Embryonic facial prominence (tissue), 1 donor: ENCODE measurements at regions not wholly inside any gene's neighbourhood (a gene's known extent, or its start where the extent isn't known, plus 50 kb on each side); places are given as distances from the start of the nearest gene placed in this dataset.

Experiments
- DNase-seq: peaks from one replicate; pipeline ENCODE4 v3.0.0-alpha.2; 2016; ENCODE audit errors: extremely low spot score

DNA sequence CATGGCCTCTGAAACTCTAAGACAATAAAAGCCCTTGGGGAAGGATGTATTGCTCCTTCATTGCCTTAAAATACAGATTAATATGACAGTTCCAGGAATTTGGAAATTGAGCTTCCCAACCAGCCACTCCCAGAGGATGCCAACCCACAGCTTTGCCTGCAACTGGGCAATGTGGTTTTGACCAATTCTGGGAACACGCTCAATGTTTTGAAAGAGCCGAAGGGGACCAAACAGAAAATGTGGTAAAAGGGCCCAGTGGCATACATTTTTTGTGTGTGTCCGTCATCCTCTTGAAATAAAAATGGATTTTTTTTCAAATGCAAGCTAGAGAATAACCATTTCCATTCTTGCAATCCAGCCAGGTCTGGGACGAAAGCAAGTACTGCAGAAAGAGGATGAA, 88.3 kb upstream of the PLEKHG7 start:
- no peak for DNase-seq

DNA sequence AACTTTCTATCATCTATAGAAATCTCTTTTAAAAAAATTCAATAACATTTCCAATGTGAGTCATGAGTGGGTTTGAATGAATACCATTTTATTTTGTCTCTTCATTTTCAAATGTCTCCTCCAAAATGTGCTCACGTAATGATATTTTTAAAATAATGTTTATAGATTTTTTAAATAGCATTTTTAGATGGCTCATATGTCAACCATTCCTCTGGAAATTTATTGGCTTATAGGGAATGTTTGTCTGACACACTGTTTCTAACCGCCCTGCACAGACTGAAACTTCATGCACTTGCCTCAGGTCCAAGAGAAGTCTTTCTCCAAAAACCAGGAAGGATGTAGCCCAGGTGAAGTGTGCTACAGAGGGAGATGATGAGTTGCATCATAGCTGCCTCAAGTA, 88.8 kb upstream of the PLEKHG7 start:
- DNase-seq, result no peak

DNA sequence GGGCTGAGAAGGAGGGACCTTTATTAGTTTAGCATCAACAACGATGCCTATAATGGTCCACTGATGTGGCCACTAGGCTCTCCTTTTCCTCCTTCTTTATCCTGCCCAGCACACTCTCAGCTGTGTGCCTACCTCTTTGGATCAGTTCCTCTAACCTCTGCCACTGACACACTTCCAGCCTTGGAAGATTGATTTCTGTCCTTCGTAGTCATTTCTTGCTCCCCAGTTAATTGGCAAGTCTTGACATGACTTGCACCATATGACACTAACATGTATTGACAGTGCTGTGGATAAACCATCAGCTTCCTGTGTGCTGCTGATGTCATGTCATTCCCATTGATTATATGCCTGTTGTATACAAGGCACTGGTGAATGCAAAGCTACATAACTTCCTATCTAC, 90.2 kb upstream of the PLEKHG7 start:
- no peak for DNase-seq

DNA sequence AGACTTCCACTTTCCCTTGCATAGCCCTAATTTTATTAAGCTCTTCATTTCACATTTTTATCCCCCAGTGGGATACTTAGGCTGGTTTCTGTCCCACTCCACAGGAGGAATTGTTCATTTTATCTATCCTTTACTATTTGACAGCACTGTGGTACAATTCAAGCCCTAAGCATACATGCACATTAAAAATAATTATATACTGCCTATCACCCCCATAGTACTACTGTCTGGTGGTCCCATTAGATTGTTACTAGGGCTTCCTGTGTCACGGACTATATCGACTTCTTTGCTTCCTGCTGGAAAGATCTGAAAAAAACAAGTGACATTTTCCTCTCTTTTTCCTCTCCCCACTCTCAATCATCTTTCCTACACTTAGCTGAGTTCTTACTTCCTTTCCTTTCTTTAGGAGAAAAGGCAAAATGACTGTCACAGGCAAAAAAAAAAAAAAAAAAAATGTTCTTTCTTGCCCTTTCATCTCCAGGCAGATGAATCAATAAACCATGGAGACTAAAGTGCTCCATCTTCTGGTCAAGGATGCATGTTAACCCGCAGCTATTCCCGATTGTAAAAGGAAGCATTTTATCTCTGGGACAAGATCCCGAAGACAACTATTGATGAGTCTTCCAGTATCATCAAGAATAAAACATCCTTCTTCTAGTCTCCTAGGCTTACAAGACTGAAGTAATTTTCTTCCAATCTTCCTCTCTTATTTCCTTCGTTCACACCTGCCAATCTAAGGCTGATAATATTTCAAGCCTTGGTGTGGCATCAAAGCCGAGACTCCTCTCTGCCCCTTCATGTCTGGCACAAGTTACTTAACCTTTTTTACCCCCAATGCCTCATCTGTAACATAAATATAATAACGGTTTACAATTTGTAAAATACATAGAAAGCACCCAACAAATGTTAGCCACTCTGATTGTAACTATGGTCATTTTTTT, 94.4 kb upstream of the PLEKHG7 start:
- no peak for DNase-seq

DNA sequence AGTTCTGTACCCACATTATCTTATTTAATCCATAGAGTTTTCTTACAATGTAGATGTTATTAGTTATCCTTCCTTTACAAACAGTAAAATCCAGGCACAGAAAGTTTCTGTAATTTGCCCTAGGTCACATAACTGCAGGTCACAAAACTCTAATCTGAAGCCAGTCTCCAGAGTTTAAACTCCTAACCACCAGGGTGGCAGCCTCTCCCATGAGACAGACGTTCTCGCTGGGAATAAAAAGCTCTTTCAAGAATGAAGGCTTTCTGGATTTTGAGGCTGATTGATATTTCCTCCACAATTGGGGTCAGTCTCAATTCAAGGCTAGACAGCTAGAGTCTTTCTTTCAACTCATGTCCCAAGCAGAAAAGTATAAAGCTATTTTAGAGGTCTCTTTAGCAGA, 95.8 kb upstream of the PLEKHG7 start:
- DNase-seq, result no peak

DNA sequence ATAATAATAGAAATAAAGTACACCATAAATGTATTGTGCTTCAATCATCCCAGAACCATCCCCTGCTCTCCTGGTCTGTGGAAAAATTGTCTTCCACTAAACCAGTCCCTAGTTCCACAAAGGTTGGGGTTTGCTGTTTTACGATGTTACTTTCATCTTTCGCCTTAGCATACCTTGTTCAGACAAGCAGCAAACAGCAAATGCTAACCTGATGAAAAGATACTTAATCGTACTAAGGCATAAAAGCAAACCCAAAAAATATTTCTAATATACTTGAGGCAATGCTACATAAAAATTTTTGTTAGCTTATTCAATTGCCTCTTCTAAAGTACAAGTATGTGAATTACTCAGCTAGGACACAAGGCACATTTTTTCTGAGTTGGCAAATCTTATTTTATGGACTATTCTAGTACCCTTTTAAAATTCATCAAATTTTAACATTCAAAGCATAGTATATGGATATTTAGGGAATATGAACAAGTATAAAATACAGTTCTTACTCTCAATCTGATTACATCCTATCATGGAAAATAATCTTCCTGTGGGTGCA, 97.1 kb upstream of the PLEKHG7 start:
- no peak for DNase-seq

DNA sequence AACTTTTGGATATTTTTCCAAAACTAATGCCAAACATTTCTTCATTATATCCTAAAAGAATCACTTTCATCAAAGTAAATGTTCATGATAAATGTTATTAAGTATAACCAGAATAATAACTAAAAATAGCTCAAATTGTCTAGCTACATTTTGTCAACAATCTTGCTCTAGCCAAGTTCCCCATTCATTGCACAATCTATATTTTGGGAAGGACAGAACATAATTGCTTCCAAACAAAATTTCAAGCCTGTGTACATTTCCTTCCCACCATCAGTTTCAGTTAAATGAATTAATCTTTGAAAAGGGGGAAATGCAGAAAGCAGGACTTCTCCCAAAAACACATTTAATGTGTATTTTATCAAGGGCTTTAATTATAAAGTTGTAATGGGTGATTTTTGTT, 98.0 kb upstream of the PLEKHG7 start:
- DNase-seq, result no peak

DNA sequence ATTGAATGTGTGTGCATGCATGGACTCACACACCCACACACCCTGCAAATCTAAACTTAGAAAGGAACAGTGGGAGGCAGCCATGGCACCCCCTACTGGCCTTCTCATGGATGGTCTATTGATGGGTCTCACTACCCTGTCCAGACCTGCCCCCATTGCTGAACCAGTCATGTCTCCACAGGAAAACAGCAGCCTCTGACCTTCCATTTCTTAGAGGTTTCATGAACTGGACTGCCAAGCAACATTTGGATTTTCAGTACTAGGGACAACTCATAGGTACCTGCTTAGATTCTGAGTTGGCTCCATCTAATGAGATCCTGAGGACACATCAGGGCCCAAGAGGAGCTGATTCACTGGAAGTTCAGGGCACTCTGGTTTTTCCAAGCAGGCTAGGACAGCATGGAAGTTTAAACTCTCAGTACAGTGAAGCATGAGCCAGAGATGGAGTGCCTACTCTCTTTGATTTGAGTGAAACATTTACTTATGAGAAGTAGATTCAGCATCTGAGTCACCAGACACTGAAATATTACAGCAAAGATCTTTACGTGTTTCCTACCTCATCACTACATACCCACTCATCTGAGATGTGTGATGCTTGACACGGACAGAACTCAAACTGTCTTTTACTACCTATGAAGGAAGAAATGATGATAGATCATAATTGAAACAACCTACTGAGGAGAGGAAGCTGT, 98.9 kb upstream of the PLEKHG7 start:
- DNase-seq, result no peak

DNA sequence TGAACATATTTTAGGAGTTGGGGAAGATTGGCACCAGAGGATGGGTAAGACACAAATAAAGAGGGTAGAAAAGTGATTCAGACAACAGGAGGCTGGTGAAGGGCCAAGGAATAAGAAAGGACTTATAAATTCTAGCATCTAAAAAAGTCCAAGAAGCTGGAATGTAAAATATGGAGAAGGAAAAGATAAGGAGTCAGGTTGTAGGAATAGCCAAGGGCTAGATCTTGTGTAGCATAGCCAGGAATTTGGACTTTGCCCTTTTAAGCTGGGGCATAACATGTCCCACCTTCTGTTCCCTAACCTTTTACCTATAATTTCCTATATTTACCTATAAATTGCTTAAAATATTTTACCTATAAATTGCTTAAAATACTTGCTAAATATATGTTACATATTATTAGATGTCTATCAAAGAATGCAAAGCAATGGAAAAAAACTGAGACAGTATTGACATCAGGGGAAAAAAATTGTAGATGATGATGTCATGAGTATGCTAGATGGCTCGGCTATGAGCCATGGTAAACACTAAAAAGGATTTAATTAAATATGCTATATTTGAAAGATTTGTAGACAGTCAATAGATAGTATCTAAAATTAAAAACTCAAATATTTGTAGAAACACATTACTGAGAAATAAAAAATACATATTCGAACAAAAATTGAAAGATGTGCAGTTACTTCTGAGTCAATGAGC, 99.7 kb upstream of the PLEKHG7 start:
- DNase-seq, result no peak

DNA sequence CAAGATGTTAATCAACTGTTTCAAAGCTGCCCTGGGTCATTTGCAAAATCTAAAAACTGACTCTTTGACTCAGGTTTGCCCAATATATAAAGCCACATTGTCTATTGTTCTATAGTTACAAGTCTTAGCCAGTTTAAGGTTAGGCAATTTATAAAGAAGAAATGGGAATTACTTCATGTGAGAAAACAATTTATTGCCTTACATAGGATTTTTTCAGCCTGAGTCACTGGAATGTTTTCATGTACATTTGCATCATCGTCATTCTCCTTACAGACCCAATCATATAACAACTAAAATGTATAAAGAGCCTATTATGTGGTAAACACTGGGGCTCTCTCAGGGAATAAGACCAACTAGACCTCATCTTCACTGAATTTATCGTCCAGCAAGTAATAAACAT, 100.3 kb upstream of the PLEKHG7 start:
- no peak for DNase-seq

DNA sequence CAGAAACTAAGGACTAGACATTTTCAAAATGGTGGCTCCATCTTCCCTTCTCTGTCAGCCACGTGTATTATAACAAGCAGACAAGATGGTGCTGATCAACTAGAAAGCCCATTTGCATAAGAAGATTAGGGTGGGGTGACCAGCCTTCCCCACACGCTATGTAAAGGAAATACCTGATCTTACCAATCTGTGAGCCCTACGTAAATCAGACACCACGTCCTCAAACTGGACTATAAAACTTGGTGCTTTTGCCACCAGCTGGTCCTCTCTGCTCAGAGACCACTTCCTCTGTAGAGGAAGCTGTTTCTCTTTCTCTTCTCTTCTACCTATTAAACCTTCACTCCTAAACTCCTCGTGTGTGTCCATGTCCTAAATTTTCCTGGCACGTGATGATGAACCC, 101.1 kb upstream of the PLEKHG7 start:
- no peak for DNase-seq

DNA sequence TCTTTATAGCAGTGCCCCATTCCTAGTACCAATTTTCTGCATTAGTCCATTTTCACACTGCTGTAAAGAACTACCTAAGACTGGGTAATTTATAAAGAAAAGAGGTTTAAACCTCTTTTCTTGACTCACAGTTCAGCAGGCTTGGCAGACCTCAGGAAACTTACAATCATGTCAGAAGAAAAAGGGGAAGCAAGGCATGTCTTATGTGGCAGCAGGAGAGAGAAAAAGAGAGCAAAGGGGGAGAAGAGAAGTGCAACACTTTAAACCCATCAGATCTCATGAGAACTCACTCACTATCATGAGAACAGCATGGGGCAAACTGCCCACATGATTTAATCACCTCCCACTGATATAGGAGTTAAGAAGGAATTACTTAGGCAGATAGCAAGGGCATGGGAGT, 101.6 kb upstream of the PLEKHG7 start:
- no peak for DNase-seq

DNA sequence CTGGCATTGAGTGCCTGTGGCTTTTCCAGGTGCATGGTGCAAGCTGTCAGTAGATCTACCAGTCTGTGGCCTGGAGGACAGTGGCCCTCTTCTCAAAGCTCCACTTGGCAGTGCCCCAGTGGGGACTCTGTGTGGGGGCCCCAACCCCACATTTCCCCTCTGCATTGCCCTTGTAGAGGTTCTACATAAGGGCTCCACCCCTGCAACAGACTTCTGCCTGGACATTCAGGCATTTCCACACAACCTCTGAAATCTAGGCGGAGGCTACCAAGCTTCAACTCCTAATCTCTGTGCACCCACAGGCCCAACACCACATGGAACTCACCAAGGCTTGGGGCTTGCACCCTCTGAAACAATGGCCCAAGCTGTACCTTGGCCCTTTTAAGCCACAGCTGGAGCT, 102.7 kb upstream of the PLEKHG7 start:
- DNase-seq, result no peak

DNA sequence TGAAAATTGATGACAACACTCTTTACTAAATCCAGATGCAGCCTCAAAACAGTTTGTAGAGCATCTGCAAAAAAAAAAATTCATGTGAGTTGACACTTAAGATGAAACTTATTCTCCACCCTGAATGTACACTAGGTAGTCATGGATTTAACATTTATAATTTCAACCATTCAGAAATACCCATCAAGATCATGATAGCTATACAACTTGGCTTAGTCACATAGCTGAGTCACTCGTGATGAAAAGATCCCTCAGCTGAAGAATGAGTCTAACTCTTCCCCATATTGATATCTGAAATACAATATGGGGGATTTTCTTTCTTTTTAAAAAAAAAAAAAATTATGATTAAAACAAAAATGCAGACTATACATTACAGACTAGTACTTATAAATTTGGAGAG, 104.8 kb upstream of the PLEKHG7 start:
- DNase-seq, result no peak

DNA sequence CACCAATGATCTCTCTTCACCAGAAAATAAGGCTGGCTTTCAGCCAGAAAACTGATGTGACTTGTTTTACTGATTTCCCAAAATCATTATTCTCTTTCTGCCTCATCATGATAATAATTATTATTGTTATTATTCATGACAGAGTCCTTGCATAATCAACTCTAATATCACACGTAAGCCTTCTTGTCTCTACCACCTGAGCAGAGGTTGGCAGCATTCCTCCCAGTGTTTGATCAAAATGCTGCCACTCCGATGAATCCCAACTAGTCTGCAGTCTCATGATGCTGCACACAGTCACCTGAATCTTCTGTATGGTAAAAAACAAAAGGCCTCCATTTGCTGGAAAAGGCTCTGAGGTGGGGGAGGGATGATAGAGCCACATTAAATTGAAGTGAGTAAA, 105.7 kb upstream of the PLEKHG7 start:
- DNase-seq, result no peak

DNA sequence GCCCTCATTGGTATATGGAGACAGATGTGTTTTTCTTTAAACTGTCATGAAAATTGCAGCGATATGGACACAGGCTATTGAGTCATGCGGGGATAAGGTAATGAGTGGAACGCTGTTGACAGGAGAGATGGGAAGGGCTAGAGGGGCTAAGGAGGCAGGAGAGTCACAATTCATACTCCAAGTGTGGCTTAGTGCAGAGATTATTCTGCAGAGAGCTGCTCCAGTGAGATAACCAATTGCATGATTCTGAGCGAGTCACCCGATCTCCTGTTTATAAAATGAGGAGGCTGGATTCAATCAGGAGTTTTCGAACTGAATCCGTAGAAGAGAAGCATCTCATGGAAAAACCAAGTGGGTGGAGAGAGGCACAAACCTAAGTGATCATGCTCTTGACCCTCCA, 106.4 kb upstream of the PLEKHG7 start:
- DNase-seq, result no peak

DNA sequence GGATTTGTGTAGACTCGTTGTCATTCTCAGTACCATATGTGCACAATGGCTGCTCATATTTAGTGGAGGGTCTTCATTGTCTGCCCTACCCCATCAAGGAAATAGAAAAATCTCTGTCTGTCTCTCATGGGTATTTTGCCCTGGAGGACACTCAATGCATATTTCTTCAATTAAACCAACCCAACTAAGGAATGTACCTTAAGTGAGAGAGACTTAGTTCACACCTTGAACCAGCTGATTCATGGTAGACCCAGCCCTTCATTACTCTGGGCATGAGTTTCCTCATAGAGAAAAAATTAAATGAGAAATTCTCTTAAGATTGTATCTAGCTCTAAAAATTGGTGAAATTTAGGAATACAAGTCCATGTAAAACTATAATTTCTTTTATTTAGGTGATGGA, 107.1 kb upstream of the PLEKHG7 start:
- no peak for DNase-seq

DNA sequence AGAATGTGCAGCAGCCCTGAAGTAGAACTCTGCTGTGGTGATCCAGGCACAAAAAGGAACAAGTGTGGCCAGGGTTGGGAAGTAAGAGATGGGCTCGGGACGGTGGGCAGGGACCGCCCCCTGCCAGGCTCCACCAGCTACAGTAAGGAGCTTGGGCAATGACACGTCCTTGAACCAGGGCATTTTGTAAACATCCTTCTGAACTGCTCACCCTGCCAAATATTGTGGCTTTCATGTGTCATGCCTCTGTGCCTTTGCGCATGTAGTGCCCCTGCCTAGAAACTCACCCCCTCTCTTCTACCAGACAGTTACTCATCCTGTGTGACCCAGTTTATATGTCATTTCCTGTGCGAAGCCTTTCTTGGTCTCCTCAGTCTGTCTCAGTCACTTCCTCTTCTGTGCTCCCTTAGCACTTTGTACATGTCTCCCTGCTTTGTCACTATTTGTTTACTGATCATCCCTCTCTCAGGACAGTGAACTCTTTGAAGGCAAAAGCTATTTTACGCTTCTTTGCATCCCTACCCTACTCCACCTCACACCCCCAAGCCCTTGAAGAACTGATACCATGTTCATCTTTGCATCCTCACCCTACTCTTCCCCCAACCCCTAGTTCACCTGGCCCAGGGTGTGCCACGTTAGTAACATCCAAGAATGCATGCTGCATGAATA, 108.9 kb upstream of the PLEKHG7 start:
- no peak for DNase-seq

DNA sequence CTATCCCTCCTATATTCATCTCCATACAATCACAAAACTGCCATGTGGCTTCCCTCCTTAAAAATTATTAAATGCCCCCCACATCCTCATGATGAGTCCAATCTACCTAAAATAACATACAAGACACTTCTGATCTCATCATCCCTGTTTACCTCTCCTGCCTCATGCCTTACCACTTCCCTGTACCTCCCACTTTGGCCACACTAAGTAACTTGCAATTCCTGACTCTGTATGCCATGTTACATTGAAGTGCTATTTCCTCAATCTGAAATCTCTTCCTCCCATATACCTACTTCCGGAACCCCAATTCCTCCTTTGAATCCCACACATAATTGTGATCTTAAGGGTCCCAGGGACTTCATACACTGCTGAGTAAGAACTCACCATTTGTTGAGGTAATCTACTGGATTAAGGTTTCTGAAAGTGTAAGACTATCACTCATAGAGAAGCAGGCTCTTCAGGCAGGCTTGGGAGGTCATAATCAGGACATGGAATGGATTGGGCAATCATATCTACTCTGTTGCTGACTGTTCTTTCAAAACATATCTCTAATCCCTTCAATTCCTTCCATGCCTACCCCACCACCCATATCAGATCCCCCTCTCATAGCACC, 117.6 kb upstream of the PLEKHG7 start:
- no peak for DNase-seq

DNA sequence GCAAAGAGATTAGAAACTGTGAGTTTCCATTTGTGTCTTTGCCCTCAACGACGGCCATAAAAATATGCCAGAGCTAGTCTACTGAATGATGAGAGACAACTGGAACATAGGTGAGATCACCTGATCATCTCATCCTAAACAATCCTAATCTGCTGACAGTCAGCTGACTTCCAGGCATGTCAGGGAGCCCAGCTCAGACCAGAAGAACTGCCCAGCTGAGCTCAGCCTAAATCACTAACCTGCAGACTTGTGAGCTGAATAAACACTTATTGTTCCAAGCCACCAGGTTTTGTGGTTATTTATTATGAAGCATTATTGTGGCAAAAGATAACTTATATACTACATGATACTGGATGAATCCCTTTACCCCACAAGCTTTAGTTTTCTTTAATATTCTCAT, 118.9 kb upstream of the PLEKHG7 start:
- DNase-seq, result no peak

DNA sequence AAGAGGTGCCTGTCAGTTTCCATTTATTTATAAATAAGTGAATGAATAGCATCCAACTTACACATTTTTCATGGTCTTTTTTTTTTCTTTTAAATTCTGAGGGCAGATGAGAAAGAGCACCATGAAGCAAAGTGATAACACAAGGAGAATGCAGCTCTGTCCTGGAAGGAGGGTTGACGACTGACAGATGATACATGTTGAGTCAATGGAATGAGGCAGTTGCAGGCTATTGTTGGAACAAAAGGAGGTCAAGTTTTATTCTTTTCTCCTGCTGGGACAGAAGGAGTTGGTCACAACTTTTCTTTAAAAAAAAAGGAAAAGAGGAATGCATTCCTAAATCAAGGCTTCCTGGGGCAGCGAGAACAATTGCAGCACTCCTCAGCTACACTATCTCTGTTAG, 119.9 kb upstream of the PLEKHG7 start:
- DNase-seq, result no peak
